ENCODE measurements at regions not wholly inside any gene's neighbourhood (a gene's known extent, or its start where the extent isn't known, plus 50 kb on each side); places are given as distances from the start of the nearest gene placed in this dataset.
A peak's percentile ranks its signal among the peaks of the same experiment; 100 is the strongest.

DNA sequence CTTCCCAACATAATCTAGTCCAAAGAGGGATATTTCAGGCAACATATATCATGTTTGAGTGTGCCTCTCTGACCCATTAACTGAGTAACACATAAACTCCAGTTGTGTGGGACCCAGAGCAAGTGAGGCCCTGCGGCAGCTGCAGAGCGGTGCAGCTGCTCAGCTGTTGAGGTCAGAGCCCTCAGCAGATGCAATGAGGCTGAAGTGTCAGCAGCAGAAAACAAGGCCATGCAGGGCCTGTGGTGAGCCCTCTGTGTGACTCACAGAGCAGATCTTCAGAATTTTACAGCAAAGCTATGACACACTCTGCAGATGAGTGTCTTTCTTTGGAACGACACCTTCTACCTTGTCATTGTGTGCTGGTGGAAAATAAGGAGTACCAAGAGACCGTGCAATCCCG is 168.5 kb downstream of the CBLN2 start:
- H3K4me3 ChIP-seq (ENCODE audit: low read depth, low read length): no peak overlapping the region
- TF ChIP-seq, protein P1, sequence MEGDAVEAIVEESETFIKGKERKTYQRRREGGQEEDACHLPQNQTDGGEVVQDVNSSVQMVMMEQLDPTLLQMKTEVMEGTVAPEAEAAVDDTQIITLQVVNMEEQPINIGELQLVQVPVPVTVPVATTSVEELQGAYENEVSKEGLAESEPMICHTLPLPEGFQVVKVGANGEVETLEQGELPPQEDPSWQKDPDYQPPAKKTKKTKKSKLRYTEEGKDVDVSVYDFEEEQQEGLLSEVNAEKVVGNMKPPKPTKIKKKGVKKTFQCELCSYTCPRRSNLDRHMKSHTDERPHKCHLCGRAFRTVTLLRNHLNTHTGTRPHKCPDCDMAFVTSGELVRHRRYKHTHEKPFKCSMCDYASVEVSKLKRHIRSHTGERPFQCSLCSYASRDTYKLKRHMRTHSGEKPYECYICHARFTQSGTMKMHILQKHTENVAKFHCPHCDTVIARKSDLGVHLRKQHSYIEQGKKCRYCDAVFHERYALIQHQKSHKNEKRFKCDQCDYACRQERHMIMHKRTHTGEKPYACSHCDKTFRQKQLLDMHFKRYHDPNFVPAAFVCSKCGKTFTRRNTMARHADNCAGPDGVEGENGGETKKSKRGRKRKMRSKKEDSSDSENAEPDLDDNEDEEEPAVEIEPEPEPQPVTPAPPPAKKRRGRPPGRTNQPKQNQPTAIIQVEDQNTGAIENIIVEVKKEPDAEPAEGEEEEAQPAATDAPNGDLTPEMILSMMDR (IDR thresholded peaks at IDR 0.05; ENCODE audit: insufficient read depth, low read depth, low read length): no peak
- DNase-seq (ENCODE audit: low read depth): peak; percentile 29

GRCh38 chr18:72372076-72372475 is 172.1 kb downstream of the CBLN2 start:
- DNase-seq (ENCODE audit: low read depth): no peak
- TF ChIP-seq, protein P1 (IDR thresholded peaks at IDR 0.05; ENCODE audit: insufficient read depth, low read depth, low read length): no peak
- no peak overlapping the region for H3K4me3 ChIP-seq (ENCODE audit: low read depth, low read length)

DNA sequence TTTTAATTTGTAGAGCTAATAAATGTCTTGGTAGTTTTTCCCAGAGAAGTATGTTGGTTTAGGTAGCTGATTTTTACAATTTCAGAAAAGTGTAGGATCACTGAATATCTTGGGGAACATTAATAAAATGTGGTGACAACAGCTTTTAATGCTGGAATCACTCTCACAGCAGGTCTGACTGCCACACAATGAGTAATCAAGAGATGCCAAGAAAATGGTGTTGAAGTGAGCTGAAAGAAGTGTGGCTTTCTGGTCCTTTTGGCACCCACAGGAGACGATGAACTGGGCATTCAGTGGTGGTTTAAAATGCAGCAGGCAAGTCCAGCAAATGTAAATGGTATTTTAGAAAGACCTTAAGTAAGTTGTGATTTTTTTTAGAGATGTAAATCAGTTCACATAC is 175.8 kb downstream of the CBLN2 start:
- H3K4me3 ChIP-seq (ENCODE audit: low read depth, low read length): no peak overlapping the region
- TF ChIP-seq, protein P1 (IDR thresholded peaks at IDR 0.05; ENCODE audit: insufficient read depth, low read depth, low read length): no peak
- DNase-seq (ENCODE audit: low read depth): no peak

DNA sequence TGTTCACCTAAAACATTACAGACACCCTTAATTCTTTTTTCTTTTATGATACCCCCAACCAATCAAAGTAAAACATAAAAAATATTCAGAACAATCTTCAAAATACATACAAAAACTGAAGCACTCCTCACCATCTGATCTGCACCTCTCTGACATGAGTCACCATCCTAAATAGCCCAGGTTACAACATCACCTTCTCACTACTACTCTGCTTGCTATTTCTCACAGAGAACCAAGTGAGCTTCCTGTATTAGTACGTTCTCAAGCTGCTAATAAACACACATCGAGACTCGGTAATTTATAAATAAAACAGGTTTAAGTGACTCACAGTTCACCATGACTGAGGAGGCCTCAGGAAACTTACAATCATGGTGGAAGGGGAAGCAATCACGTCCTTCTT is 183.5 kb downstream of the CBLN2 start:
- DNase-seq (ENCODE audit: low read depth): no peak
- TF ChIP-seq, protein P1 (IDR thresholded peaks at IDR 0.05; ENCODE audit: insufficient read depth, low read depth, low read length): no peak
- H3K4me3 ChIP-seq (ENCODE audit: low read depth, low read length): no peak overlapping the region

DNA sequence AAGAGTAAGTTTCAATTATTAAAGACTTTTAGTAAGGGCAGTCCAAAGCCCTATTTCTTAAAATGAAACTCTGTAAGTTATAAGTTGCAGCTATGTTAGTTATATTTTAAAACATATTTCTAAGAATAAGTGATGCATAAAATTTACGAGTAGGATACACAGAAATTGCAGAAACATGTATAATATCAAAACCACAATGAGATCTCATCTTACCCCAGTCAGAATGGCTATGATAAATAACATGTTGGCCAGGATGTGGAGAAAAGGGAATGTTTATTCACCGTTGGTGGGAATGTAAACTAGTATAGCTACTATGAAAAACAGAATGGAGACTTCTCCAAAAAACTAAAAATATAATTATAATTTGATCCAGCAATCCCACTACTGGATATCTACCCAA is 201.2 kb downstream of the CBLN2 start:
- TF ChIP-seq, protein P1 (IDR thresholded peaks at IDR 0.05; ENCODE audit: insufficient read depth, low read depth, low read length): no peak
- DNase-seq (ENCODE audit: low read depth): peak; percentile 23
- H3K4me3 ChIP-seq (ENCODE audit: low read depth, low read length): no peak overlapping the region

- no peak overlapping the region for H3K4me3 ChIP-seq (ENCODE audit: low read depth, low read length)
- TF ChIP-seq, protein P1 (IDR thresholded peaks at IDR 0.05; ENCODE audit: insufficient read depth, low read depth, low read length): no peak
- DNase-seq (ENCODE audit: low read depth): no peak
Measured at GRCh38 chr18:72339976-72340375, 204.2 kb downstream of the CBLN2 start.

- no peak overlapping the region for H3K4me3 ChIP-seq (ENCODE audit: low read depth, low read length)
- DNase-seq (ENCODE audit: low read depth): no peak
- TF ChIP-seq, protein P1 (IDR thresholded peaks at IDR 0.05; ENCODE audit: insufficient read depth, low read depth, low read length): no peak
Measured at GRCh38 chr18:72336786-72337185, 207.4 kb downstream of the CBLN2 start.

Measured in fibroblast of villous mesenchyme (primary cell).